ENCODE measurements at regions not wholly inside any gene's neighbourhood (a gene's known extent, or its start where the extent isn't known, plus 50 kb on each side); places are given as distances from the start of the nearest gene placed in this dataset.

GRCh38 chr9:94498801-94499453, 56.0 kb upstream of the PCAT7 start:
- TF ChIP-seq CTCF (conservative IDR thresholded peaks at IDR 0.05; ENCODE audit: low read depth in 2 of 2) (no peak), JUNB (IDR thresholded peaks at IDR 0.05; ENCODE audit: unreplicated experiment) (no peak), EZH2phosphoT487 (IDR thresholded peaks at IDR 0.05; ENCODE audit: unreplicated experiment) (no peak), POLR2AphosphoS5 (IDR thresholded peaks at IDR 0.05; ENCODE audit: low read depth) (no peak), EZH2 (IDR thresholded peaks at IDR 0.05; ENCODE audit: low read depth, unreplicated experiment) (no peak), ETS1 (IDR thresholded peaks at IDR 0.05) (no peak), ZNF114 (CRISPR knock-in tag; IDR thresholded peaks at IDR 0.05) (no peak), STAT1 (IDR thresholded peaks at IDR 0.05; ENCODE audit: unreplicated experiment) (no peak), CREB1 (CRISPR knock-in tag; IDR thresholded peaks at IDR 0.05; ENCODE audit: low read depth) (no peak), REST (IDR thresholded peaks at IDR 0.05; ENCODE audit: unreplicated experiment) (no peak), ZNF462 (CRISPR knock-in tag; IDR thresholded peaks at IDR 0.05) (no peak), ZNF331 (CRISPR knock-in tag; IDR thresholded peaks at IDR 0.05; ENCODE audit: low read depth) (no peak)

Measured in GM23338 (cell line).